OCI-LY7 (cell line): ENCODE measurements at regions not wholly inside any gene's neighbourhood (a gene's known extent, or its start where the extent isn't known, plus 50 kb on each side); places are given as distances from the start of the nearest gene placed in this dataset.

Experiments
- CTCF ChIP-seq: fragments of 200-600 bp; sonication (generic); conservative IDR thresholded peaks from 2 replicates; pipeline ENCODE4 v1.5.1; 2014; ENCODE audit warnings: mild to moderate bottlenecking, antibody characterized with exemption, low read length, moderate library complexity, mixed read lengths
- EZH2phosphoT487 ChIP-seq: fragments of 200-600 bp; sonication (generic); IDR thresholded peaks from 2 replicates; pipeline ENCODE4 v1.6.1; 2018; ENCODE audit warnings: low read depth, borderline replicate concordance, mild to moderate bottlenecking, mixed run types, antibody characterized with exemption, low read length, moderate library complexity, mixed read lengths

GRCh38 chr1:42043811-42044210, 109.4 kb upstream of the GUCA2B start:
- no peak for TF ChIP-seq CTCF
- no peak for TF ChIP-seq EZH2phosphoT487
